ENCODE measurements at regions not wholly inside any gene's neighbourhood (a gene's known extent, or its start where the extent isn't known, plus 50 kb on each side); places are given as distances from the start of the nearest gene placed in this dataset.

DNA sequence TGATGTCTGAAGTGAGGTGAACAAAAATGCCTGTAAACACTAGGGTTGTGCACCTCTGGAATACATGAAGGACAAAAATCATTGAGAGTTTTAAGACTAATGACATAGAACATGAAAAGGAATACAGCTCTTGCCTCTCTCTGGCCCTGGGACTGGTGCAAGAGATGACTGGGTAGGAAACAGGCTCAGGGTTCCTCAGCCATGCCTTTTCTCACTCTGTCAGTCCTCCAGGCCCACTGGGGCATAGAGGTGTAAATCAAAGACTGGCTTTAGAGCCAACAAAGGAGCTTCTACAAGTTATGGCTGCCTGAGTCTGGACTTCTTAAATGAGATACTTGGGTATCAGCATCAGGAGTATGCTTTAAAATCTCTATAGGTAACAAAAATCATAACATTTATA lies 554.7 kb upstream of the KCNMB2 start:
- Histone ChIP-seq H3K36me3 (ENCODE audit: low read depth, low read length) (no peaks in the 10 kb centered on the region), H3F3A (ENCODE audit: low read length, unreplicated experiment) (no peaks in the 10 kb centered on the region), H3K4me2 (ENCODE audit: low read length) (0 out of 2 replicates have a peak overlapping the region, but pooled peaks have one; percentile 20), H3K9me2 (replicated peaks; ENCODE audit: low read length) (no peaks in the 10 kb centered on the region), H3K9me3 (ENCODE audit: low read length) (no peaks in the 10 kb centered on the region), H3K9ac (ENCODE audit: low read length) (no peak overlapping the region), H3K27me3 (ENCODE audit: low read length) (no peaks in the 10 kb centered on the region), H2AFZ (ENCODE audit: low read length) (no peak overlapping the region), H3K79me2 (ENCODE audit: low read length) (no peaks in the 10 kb centered on the region), H4K20me1 (ENCODE audit: low read length) (no peaks in the 10 kb centered on the region), H3K27ac (ENCODE audit: low read length) (no peak overlapping the region), H3K4me3 (ENCODE audit: low read length) (no peak overlapping the region), H3K4me1 (ENCODE audit: insufficient read depth, low read length) (peaks cover 31% of the 10 kb centered on the region)
- CTCF ChIA-PET = no interaction called here
- intact Hi-C loops (cut with micrococcal nuclease) = no loop called here
- no peak for TF ChIP-seq EZH2 (IDR thresholded peaks at IDR 0.05; ENCODE audit: low read length, unreplicated experiment)
- TF ChIP-seq, protein P1, sequence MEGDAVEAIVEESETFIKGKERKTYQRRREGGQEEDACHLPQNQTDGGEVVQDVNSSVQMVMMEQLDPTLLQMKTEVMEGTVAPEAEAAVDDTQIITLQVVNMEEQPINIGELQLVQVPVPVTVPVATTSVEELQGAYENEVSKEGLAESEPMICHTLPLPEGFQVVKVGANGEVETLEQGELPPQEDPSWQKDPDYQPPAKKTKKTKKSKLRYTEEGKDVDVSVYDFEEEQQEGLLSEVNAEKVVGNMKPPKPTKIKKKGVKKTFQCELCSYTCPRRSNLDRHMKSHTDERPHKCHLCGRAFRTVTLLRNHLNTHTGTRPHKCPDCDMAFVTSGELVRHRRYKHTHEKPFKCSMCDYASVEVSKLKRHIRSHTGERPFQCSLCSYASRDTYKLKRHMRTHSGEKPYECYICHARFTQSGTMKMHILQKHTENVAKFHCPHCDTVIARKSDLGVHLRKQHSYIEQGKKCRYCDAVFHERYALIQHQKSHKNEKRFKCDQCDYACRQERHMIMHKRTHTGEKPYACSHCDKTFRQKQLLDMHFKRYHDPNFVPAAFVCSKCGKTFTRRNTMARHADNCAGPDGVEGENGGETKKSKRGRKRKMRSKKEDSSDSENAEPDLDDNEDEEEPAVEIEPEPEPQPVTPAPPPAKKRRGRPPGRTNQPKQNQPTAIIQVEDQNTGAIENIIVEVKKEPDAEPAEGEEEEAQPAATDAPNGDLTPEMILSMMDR (conservative IDR thresholded peaks at IDR 0.05; ENCODE audit: low read depth, low read length) = no peak
- BruUV-seq (replicated peaks) = no TSS peak
- POLR2A ChIA-PET (ENCODE audit: unreplicated experiment) = no interaction called here
- DNase-seq = no peak
- no peak for ATAC-seq

DNA sequence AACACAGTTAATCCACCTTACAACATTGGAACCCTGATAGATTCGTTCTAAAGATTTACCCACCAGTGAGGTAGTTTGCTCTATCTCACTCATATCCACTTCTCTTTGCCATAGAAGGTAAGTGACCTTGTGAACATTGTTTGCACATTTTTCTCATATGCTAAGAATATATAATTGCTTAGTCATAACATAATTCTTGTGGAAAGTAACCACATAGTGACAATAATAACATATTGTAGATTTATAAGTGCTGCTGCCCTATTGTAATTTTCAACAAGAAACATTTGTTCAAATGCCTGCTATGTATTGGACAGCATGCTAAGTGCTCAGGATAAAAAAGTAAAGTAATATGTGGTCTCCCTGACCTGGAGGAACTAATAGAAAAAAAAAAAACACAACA lies 554.2 kb upstream of the KCNMB2 start:
- DNase-seq (peak; percentile 64), ATAC-seq (peak; percentile 69)
- ChIA-PET POLR2A (ENCODE audit: unreplicated experiment) (no interaction called here), CTCF (no interaction called here)
- Histone ChIP-seq H3K4me2 (ENCODE audit: low read length) (0 out of 2 replicates have a peak overlapping the region, but pooled peaks have one; percentile 20), H3K27me3 (ENCODE audit: low read length) (no peaks in the 10 kb centered on the region), H3K9me3 (ENCODE audit: low read length) (no peaks in the 10 kb centered on the region), H3K4me3 (ENCODE audit: low read length) (no peak overlapping the region), H3K79me2 (ENCODE audit: low read length) (no peaks in the 10 kb centered on the region), H3K36me3 (ENCODE audit: low read depth, low read length) (no peaks in the 10 kb centered on the region), H3K9me2 (replicated peaks; ENCODE audit: low read length) (no peaks in the 10 kb centered on the region), H3K9ac (ENCODE audit: low read length) (no peak overlapping the region), H3K27ac (ENCODE audit: low read length) (no peak overlapping the region), H3K4me1 (ENCODE audit: insufficient read depth, low read length) (peaks cover 26% of the 10 kb centered on the region), H3F3A (ENCODE audit: low read length, unreplicated experiment) (no peaks in the 10 kb centered on the region), H2AFZ (ENCODE audit: low read length) (no peak overlapping the region), H4K20me1 (ENCODE audit: low read length) (no peaks in the 10 kb centered on the region)
- TF ChIP-seq, protein P1 (conservative IDR thresholded peaks at IDR 0.05; ENCODE audit: low read depth, low read length) = no peak
- TF ChIP-seq EZH2phosphoT487 (IDR thresholded peaks at IDR 0.05; ENCODE audit: borderline replicate concordance, low read length) = no peak
- no peak for TF ChIP-seq EZH2 (IDR thresholded peaks at IDR 0.05; ENCODE audit: low read length, unreplicated experiment)
- intact Hi-C loops (cut with micrococcal nuclease) = no loop called here
- no TSS peak for BruUV-seq (replicated peaks)

GRCh38 chr3:177983320-177983719 lies 552.9 kb upstream of the KCNMB2 start:
- ATAC-seq = no peak
- H3K4me1 ChIP-seq (ENCODE audit: insufficient read depth, low read length) = peaks cover 13% of the 10 kb centered on the region
- H3K27me3 ChIP-seq (ENCODE audit: low read length) = no peaks in the 10 kb centered on the region
- no peaks in the 10 kb centered on the region for H3K9me3 ChIP-seq (ENCODE audit: low read length)
- no peaks in the 10 kb centered on the region for H3F3A ChIP-seq (ENCODE audit: low read length, unreplicated experiment)
- BruUV-seq (replicated peaks) = no TSS peak
- H3K4me2 ChIP-seq (ENCODE audit: low read length) = no peak overlapping the region
- CTCF ChIA-PET = no interaction called here
- no peak overlapping the region for H2AFZ ChIP-seq (ENCODE audit: low read length)
- H3K4me3 ChIP-seq (ENCODE audit: low read length) = no peak overlapping the region
- no peak overlapping the region for H3K9ac ChIP-seq (ENCODE audit: low read length)
- no peak for DNase-seq
- no peaks in the 10 kb centered on the region for H3K36me3 ChIP-seq (ENCODE audit: low read depth, low read length)
- H3K9me2 ChIP-seq (replicated peaks; ENCODE audit: low read length) = no peaks in the 10 kb centered on the region
- no peaks in the 10 kb centered on the region for H3K79me2 ChIP-seq (ENCODE audit: low read length)
- no peak for TF ChIP-seq EZH2phosphoT487 (IDR thresholded peaks at IDR 0.05; ENCODE audit: borderline replicate concordance, low read length)
- TF ChIP-seq, protein P1 (conservative IDR thresholded peaks at IDR 0.05; ENCODE audit: low read depth, low read length) = no peak
- TF ChIP-seq EZH2 (IDR thresholded peaks at IDR 0.05; ENCODE audit: low read length, unreplicated experiment) = no peak
- POLR2A ChIA-PET (ENCODE audit: unreplicated experiment) = no interaction called here
- no peaks in the 10 kb centered on the region for H4K20me1 ChIP-seq (ENCODE audit: low read length)
- no peak overlapping the region for H3K27ac ChIP-seq (ENCODE audit: low read length)
- intact Hi-C loops (cut with micrococcal nuclease) = no loop called here

All from PC-3 (cell line).